ENCODE measurements at regions not wholly inside any gene's neighbourhood (a gene's known extent, or its start where the extent isn't known, plus 50 kb on each side); places are given as distances from the start of the nearest gene placed in this dataset.
"Not testable (repeated sequence)": the region's sequence is repeated elsewhere in the genome, so short reads cannot be mapped to it uniquely, and the experiment has no call there.

GRCh38 chr5:96175090-96175489 is 213.4 kb upstream of the ELL2 start:
- H3K9me3 Mint-ChIP-seq = no peaks in the 10 kb centered on the region
- no peak for TF ChIP-seq CTCF (IDR thresholded peaks at IDR 0.05)
- ChIA-PET CTCF (no interaction called here), POLR2A (no interaction called here)
- DNase-seq = no peak
- peaks cover 6% of the 10 kb centered on the region for H3K4me1 Mint-ChIP-seq
- H3K27me3 Mint-ChIP-seq = no peaks in the 10 kb centered on the region
- ATAC-seq (ENCODE audit: low read depth) = no peak
- H3K36me3 Mint-ChIP-seq (ENCODE audit: low read depth) = no peaks in the 10 kb centered on the region
- intact Hi-C loops (cut with micrococcal nuclease) = no loop called here
- no peak overlapping the region for H3K27ac Mint-ChIP-seq
- H3K4me3 Mint-ChIP-seq = no peak overlapping the region

GRCh38 chr5:96173366-96173765 is 211.7 kb upstream of the ELL2 start:
- intact Hi-C loops (cut with micrococcal nuclease) = no loop called here

GRCh38 chr5:96172436-96172835 is 210.8 kb upstream of the ELL2 start:
- H3K9me3 Mint-ChIP-seq = no peaks in the 10 kb centered on the region
- peaks cover 6% of the 10 kb centered on the region for H3K4me1 Mint-ChIP-seq
- ChIA-PET POLR2A (no interaction called here), CTCF (no interaction called here)
- no peak overlapping the region for H3K4me3 Mint-ChIP-seq
- no peak for TF ChIP-seq CTCF (IDR thresholded peaks at IDR 0.05)
- H3K36me3 Mint-ChIP-seq (ENCODE audit: low read depth) = no peaks in the 10 kb centered on the region
- no peak for ATAC-seq (ENCODE audit: low read depth)
- intact Hi-C loops (cut with micrococcal nuclease) = no loop called here
- H3K27ac Mint-ChIP-seq = no peak overlapping the region
- no peaks in the 10 kb centered on the region for H3K27me3 Mint-ChIP-seq
- no peak for DNase-seq

More at GRCh38 chr5:96173366-96173765, 211.7 kb upstream of the ELL2 start:
- H3K9me3 Mint-ChIP-seq = no peaks in the 10 kb centered on the region
- POLR2A ChIA-PET = no interaction called here
- ATAC-seq (ENCODE audit: low read depth) (no peak), DNase-seq (no peak)
- CTCF ChIA-PET = no interaction called here
- no peak overlapping the region for H3K4me3 Mint-ChIP-seq
- peaks cover 6% of the 10 kb centered on the region for H3K4me1 Mint-ChIP-seq
- TF ChIP-seq CTCF (IDR thresholded peaks at IDR 0.05) = no peak
- H3K27me3 Mint-ChIP-seq = no peaks in the 10 kb centered on the region
- no peak overlapping the region for H3K27ac Mint-ChIP-seq
- no peaks in the 10 kb centered on the region for H3K36me3 Mint-ChIP-seq (ENCODE audit: low read depth)

- H3K4me1 Mint-ChIP-seq; DNase-seq; CTCF ChIA-PET; H3K36me3 Mint-ChIP-seq (ENCODE audit: low read depth); H3K27ac Mint-ChIP-seq; intact Hi-C loops (cut with micrococcal nuclease); POLR2A ChIA-PET; H3K9me3 Mint-ChIP-seq; H3K27me3 Mint-ChIP-seq; H3K4me3 Mint-ChIP-seq; ATAC-seq (ENCODE audit: low read depth): not testable (repeated sequence)
Measured at GRCh38 chr5:96171973-96172372, 210.3 kb upstream of the ELL2 start.

GRCh38 chr5:96170481-96171125 is 209.0 kb upstream of the ELL2 start:
- H3K9me3 Mint-ChIP-seq; H3K27ac Mint-ChIP-seq; H3K36me3 Mint-ChIP-seq (ENCODE audit: low read depth); POLR2A ChIA-PET; CTCF ChIA-PET; H3K4me1 Mint-ChIP-seq; intact Hi-C loops (cut with micrococcal nuclease); H3K27me3 Mint-ChIP-seq; H3K4me3 Mint-ChIP-seq; DNase-seq; ATAC-seq (ENCODE audit: low read depth): not testable (repeated sequence)

GRCh38 chr5:96168833-96169232 is 207.2 kb upstream of the ELL2 start:
- DNase-seq; intact Hi-C loops (cut with micrococcal nuclease); ATAC-seq (ENCODE audit: low read depth); H3K36me3 Mint-ChIP-seq (ENCODE audit: low read depth); CTCF ChIA-PET; H3K27ac Mint-ChIP-seq; POLR2A ChIA-PET; H3K27me3 Mint-ChIP-seq; H3K4me1 Mint-ChIP-seq; H3K9me3 Mint-ChIP-seq; H3K4me3 Mint-ChIP-seq: not testable (repeated sequence)

GRCh38 chr5:96159043-96159442 is 197.4 kb upstream of the ELL2 start:
- ChIA-PET POLR2A (no interaction called here), CTCF (no interaction called here)
- Mint-ChIP-seq H3K4me1 (no peaks in the 10 kb centered on the region), H3K4me3 (no peak overlapping the region), H3K27ac (no peak overlapping the region), H3K36me3 (ENCODE audit: low read depth) (no peaks in the 10 kb centered on the region), H3K27me3 (peaks cover 11% of the 10 kb centered on the region), H3K9me3 (no peaks in the 10 kb centered on the region)
- intact Hi-C loops (cut with micrococcal nuclease) = no loop called here
- no peak for TF ChIP-seq CTCF (IDR thresholded peaks at IDR 0.05)
- DNase-seq = no peak
- no peak for ATAC-seq (ENCODE audit: low read depth)
